A673 (cell line): ENCODE measurements at regions not wholly inside any gene's neighbourhood (a gene's known extent, or its start where the extent isn't known, plus 50 kb on each side); places are given as distances from the start of the nearest gene placed in this dataset.
"Not testable (repeated sequence)": the region's sequence is repeated elsewhere in the genome, so short reads cannot be mapped to it uniquely, and the experiment has no call there.

Experiments used
- CTCF ChIP-seq: fragments of 300-800, 200-600 bp; sonication (generic); conservative IDR thresholded peaks from 2 replicates; pipeline ENCODE4 v1.5.1; 2017; ENCODE audit warnings: low read depth, mild to moderate bottlenecking, antibody characterized with exemption, low read length, moderate library complexity, mixed read lengths
- EZH2 ChIP-seq: fragments of 200-600 bp; sonication (generic); IDR thresholded peaks from 2 replicates; pipeline ENCODE4 v1.6.1; 2017; ENCODE audit warnings: borderline replicate concordance, low read depth, mild to moderate bottlenecking, mixed read lengths, antibody characterized with exemption, low read length; ENCODE audit not compliant: poor library complexity, severe bottlenecking

GRCh38 chr16:5161888-5162287 is 64.3 kb upstream of the EEF2KMT start:
- TF ChIP-seq CTCF, EZH2: not testable (repeated sequence)
